SK-N-MC (cell line): ENCODE measurements at regions not wholly inside any gene's neighbourhood (a gene's known extent, or its start where the extent isn't known, plus 50 kb on each side); places are given as distances from the start of the nearest gene placed in this dataset.

Experiments used
- DNase-seq: peaks from one replicate; pipeline ENCODE4 v3.0.0-alpha.2; 2011; ENCODE audit warnings: low read depth, low spot score
- H3K27ac ChIP-seq: fragments of 200-600 bp; sonication (generic); 2 replicates; pipeline ENCODE4 v1.5.1; 2016; ENCODE audit warnings: mixed run types
- H3K36me3 ChIP-seq: fragments of 200-600 bp; sonication (generic); 2 replicates; pipeline ENCODE4 v1.6.1; 2017; ENCODE audit warnings: antibody characterized with exemption, low read length, mixed read lengths; ENCODE audit not compliant: insufficient read depth
- H3K4me3 ChIP-seq: fragments of 200-600 bp; sonication (generic); 2 replicates; pipeline ENCODE4 v1.5.1; 2016
- H3K9ac ChIP-seq: fragments of 200-600 bp; sonication (generic); 2 replicates; pipeline ENCODE4 v1.8.0; 2017; ENCODE audit warnings: mixed run types, mixed read lengths; ENCODE audit not compliant: insufficient read length
- H3K9me3 ChIP-seq: fragments of 200-600 bp; sonication (generic); 2 replicates; pipeline ENCODE4 v1.6.1; 2017; ENCODE audit warnings: low read depth, mild to moderate bottlenecking, antibody characterized with exemption, low read length, moderate library complexity, mixed read lengths
- EZH2 ChIP-seq: fragments of 200-600 bp; sonication (generic); IDR thresholded peaks from one replicate; pipeline ENCODE4 v1.6.1; 2017; ENCODE audit warnings: antibody characterized with exemption
- FOXP2 ChIP-seq: optimal IDR thresholded peaks from 2 replicates; pipeline ENCODE3; 2011; ENCODE audit warnings: mild to moderate bottlenecking, moderate library complexity; ENCODE audit not compliant: insufficient read depth; ENCODE audit errors: extremely low read length, control extremely low read depth
- POLR2AphosphoS5 ChIP-seq: IDR thresholded peaks from 2 replicates; pipeline ENCODE4 v1.6.1; 2012; ENCODE audit warnings: mild to moderate bottlenecking, low read depth, low read length, borderline replicate concordance

DNA sequence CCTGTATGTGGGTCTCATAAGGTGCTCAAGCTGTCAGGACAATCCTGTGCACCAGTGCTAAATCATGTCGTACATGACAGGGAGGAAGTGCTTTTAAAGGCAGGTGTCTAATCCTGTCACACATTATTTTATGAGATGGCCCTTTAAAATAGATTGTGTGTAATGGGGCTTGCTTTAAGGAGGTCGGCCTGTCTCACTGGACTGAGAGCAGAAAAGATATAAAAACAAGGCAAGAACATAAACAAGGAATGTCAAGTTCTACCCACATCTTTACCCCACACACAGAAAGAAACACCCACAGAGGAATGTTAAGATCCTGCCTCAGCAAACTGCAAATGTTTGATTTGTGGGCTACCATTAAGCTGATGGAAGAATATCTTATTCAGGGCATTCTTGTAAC lies 279.0 kb downstream of the FOXA2 start:
- Histone ChIP-seq H3K27ac (no peak overlapping the region), H3K36me3 (no peaks in the 10 kb centered on the region), H3K9me3 (no peaks in the 10 kb centered on the region), H3K4me3 (no peak overlapping the region), H3K9ac (no peak overlapping the region)
- no peak for DNase-seq
- TF ChIP-seq EZH2: no peak
- TF ChIP-seq FOXP2: no peak
- no peak for TF ChIP-seq POLR2AphosphoS5

DNA sequence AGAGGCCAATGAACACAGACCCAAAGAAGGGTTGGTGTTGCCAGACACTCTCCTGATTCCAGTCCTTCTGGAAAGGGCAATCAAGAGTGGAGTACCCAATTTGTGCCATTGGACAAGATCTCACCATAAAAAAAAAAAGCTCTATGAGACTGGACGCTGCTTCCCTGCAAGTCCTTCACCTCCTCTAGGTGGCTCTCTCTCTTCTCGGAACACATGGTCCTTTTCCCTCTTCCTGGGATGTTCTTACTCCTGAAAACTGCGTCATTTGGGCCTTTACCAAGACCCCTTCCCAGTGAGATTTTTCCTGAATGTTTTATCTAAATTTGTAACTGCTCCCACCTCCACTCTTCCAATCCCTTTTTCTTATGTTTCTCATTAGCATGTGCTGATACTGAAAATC lies 280.8 kb downstream of the FOXA2 start:
- Histone ChIP-seq H3K9ac (no peak overlapping the region), H3K4me3 (no peak overlapping the region), H3K36me3 (no peaks in the 10 kb centered on the region), H3K9me3 (no peaks in the 10 kb centered on the region), H3K27ac (no peak overlapping the region)
- TF ChIP-seq EZH2: no peak
- TF ChIP-seq POLR2AphosphoS5: no peak
- no peak for TF ChIP-seq FOXP2
- no peak for DNase-seq

DNA sequence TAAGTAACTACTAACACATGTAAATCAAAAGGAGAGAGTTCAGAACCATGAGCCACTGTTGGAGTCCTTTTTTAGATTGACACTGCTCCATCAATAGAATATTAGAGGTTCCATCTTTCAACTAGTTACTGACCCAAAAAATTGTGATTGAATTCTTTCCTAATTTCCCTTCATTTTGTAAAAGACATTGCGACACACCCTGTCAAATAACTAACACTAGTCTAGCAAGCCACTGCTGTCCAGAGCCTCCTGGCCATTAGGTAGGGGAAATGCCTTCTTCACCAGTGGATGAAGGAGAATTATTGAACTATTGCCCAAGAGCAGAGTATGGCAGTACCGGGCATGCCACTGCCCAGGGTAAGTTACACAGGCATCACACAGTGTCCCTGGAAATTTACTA lies 282.3 kb downstream of the FOXA2 start:
- no peak overlapping the region for H3K4me3 ChIP-seq
- no peak overlapping the region for H3K9ac ChIP-seq
- H3K36me3 ChIP-seq: no peaks in the 10 kb centered on the region
- TF ChIP-seq FOXP2 (no peak), POLR2AphosphoS5 (no peak), EZH2 (no peak)
- no peaks in the 10 kb centered on the region for H3K9me3 ChIP-seq
- no peak overlapping the region for H3K27ac ChIP-seq
- DNase-seq: no peak

GRCh38 chr20:22293886-22294285 lies 290.5 kb downstream of the FOXA2 start:
- no peak for TF ChIP-seq FOXP2
- no peak for TF ChIP-seq POLR2AphosphoS5
- no peak for TF ChIP-seq EZH2
- Histone ChIP-seq H3K27ac (no peak overlapping the region), H3K9me3 (no peaks in the 10 kb centered on the region), H3K36me3 (no peaks in the 10 kb centered on the region), H3K9ac (no peak overlapping the region), H3K4me3 (no peak overlapping the region)
- DNase-seq: no peak

DNA sequence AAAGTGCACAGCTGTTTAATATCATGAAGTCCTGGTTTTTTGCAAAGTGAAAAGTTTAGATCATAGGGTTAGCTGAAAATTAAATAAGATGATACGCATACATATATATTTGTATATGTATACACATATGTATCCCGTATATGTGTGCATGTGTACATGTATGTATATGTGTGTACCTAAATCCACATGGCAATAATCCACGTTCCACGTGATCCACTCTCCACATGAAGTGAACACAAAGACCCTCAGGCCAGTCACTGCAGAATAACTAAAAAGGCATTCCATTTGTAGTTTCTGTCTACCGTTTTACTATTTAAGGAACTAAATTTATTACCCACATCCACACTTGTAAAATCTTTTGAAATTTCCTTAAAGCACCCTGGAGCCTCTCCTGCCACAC lies 294.9 kb downstream of the FOXA2 start:
- Histone ChIP-seq H3K27ac (no peak overlapping the region), H3K9me3 (no peaks in the 10 kb centered on the region), H3K36me3 (no peaks in the 10 kb centered on the region), H3K4me3 (no peak overlapping the region), H3K9ac (no peak overlapping the region)
- no peak for DNase-seq
- TF ChIP-seq FOXP2: no peak

DNA sequence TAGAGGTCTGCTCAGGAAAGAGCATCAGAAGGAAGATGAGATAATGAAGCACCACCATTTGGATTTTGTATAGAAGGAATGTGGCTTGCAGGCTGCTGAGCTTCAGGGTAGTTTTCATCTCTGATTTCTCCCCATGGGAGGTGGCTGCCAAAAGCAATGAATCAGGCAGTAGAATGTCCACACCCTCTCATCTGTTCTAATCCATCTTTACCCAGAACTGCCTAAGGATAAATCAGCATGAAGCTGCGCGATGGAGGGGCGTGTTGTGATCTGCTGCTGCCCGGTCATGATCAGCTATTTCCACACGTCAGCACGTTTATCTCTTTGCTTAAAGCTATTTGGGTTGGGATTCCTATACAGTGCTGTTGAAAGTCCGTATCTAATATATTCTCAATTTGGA lies 295.4 kb downstream of the FOXA2 start:
- no peak for DNase-seq
- no peaks in the 10 kb centered on the region for H3K9me3 ChIP-seq

GRCh38 chr20:22288156-22288555 lies 296.2 kb downstream of the FOXA2 start:
- no peaks in the 10 kb centered on the region for H3K9me3 ChIP-seq
- DNase-seq: no peak
- TF ChIP-seq FOXP2: no peak
- no peak for TF ChIP-seq POLR2AphosphoS5
- TF ChIP-seq EZH2: no peak
- no peak overlapping the region for H3K27ac ChIP-seq
- no peak overlapping the region for H3K9ac ChIP-seq
- no peaks in the 10 kb centered on the region for H3K36me3 ChIP-seq
- no peak overlapping the region for H3K4me3 ChIP-seq

More for the DNA sequence above, 295.4 kb downstream of the FOXA2 start:
- no peak overlapping the region for H3K9ac ChIP-seq
- no peaks in the 10 kb centered on the region for H3K36me3 ChIP-seq
- no peak for TF ChIP-seq POLR2AphosphoS5
- no peak for TF ChIP-seq FOXP2
- no peak for TF ChIP-seq EZH2
- H3K27ac ChIP-seq: no peak overlapping the region
- H3K4me3 ChIP-seq: no peak overlapping the region

DNA sequence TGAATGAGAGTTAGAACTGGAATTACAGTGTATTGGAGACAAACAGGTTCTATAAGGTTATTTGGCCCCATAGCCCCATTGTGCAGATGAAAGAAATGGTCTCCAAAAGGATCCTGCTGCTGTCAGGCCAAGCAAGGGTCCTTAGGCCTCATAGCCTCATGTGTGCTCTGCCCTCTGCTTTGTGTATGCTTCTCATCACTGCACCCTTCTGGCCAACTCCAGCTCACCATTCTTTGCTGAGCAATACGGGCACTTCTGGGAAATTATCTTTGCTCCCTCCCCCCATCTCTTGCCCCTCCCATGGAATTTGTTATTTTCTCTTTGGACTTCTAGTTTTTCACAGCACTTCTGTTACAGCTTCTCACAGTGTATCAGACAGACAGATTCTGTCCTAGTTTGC lies 298.8 kb downstream of the FOXA2 start:
- no peak for DNase-seq
- TF ChIP-seq FOXP2 (no peak), EZH2 (no peak), POLR2AphosphoS5 (no peak)
- no peaks in the 10 kb centered on the region for H3K9me3 ChIP-seq

GRCh38 chr20:22282696-22283095 lies 301.7 kb downstream of the FOXA2 start:
- no peaks in the 10 kb centered on the region for H3K36me3 ChIP-seq
- no peak overlapping the region for H3K27ac ChIP-seq
- TF ChIP-seq EZH2: no peak
- no peak for TF ChIP-seq POLR2AphosphoS5
- no peak for TF ChIP-seq FOXP2
- no peak for DNase-seq
- no peak overlapping the region for H3K9ac ChIP-seq
- H3K4me3 ChIP-seq: no peak overlapping the region
- H3K9me3 ChIP-seq: no peaks in the 10 kb centered on the region

More for the DNA sequence above, 298.8 kb downstream of the FOXA2 start:
- no peaks in the 10 kb centered on the region for H3K36me3 ChIP-seq
- H3K9ac ChIP-seq: no peak overlapping the region
- H3K4me3 ChIP-seq: no peak overlapping the region
- H3K27ac ChIP-seq: no peak overlapping the region
